Smooth muscle cell (in vitro differentiated cells): ENCODE measurements at regions not wholly inside any gene's neighbourhood (a gene's known extent, or its start where the extent isn't known, plus 50 kb on each side); places are given as distances from the start of the nearest gene placed in this dataset.

Experiments used
- DNase-seq: peaks from one replicate; lab custom pipeline; 2025; ENCODE audit not compliant: unreplicated experiment; lab: John Stamatoyannopoulos, UW
- H2AFZ ChIP-seq: fragments of 200-600 bp; sonication (generic); 2 replicates; pipeline ENCODE4 v1.6.0; 2016; ENCODE audit warnings: antibody characterized with exemption, low read depth, mild to moderate bottlenecking
- H3F3A ChIP-seq: fragments of 200-600 bp; sonication (generic); 2 replicates; pipeline ENCODE4 v1.6.0; 2017; ENCODE audit warnings: antibody characterized with exemption, low read depth
- H3K27ac ChIP-seq: fragments of 200-600 bp; sonication (generic); 2 replicates; pipeline ENCODE4 v1.5.1; 2016; ENCODE audit warnings: low read depth, mild to moderate bottlenecking
- H3K27me3 ChIP-seq: fragments of 200-600 bp; sonication (generic); 2 replicates; pipeline ENCODE4 v1.6.1; 2016; ENCODE audit warnings: low read depth, mild to moderate bottlenecking
- H3K36me3 ChIP-seq: fragments of 200-600 bp; sonication (generic); 2 replicates; pipeline ENCODE4 v1.5.1; 2016; ENCODE audit warnings: low read depth
- H3K4me1 ChIP-seq: fragments of 200-600 bp; sonication (generic); 2 replicates; pipeline ENCODE4 v1.5.1; 2016; ENCODE audit warnings: low read depth
- H3K4me2 ChIP-seq: fragments of 200-600 bp; sonication (generic); 2 replicates; pipeline ENCODE4 v1.6.0; 2016; ENCODE audit warnings: mild to moderate bottlenecking
- H3K4me3 ChIP-seq: fragments of 200-600 bp; sonication (generic); 2 replicates; pipeline ENCODE4 v1.5.1; 2016; ENCODE audit warnings: mild to moderate bottlenecking
- H3K79me2 ChIP-seq: fragments of 200-600 bp; sonication (generic); 2 replicates; pipeline ENCODE4 v1.6.0; 2016; ENCODE audit warnings: low read depth, mild to moderate bottlenecking
- H3K9ac ChIP-seq: fragments of 200-600 bp; sonication (generic); 2 replicates; pipeline ENCODE4 v1.6.0; 2016; ENCODE audit warnings: low read depth
- H3K9me3 ChIP-seq: fragments of 200-600 bp; sonication (generic); replicated peaks from 2 replicates; pipeline ENCODE4 v1.5.1; 2016; ENCODE audit warnings: low read depth
- H4K20me1 ChIP-seq: fragments of 200-600 bp; sonication (generic); 2 replicates; pipeline ENCODE4 v1.6.0; 2016; ENCODE audit warnings: low read depth
- WGBS: methylation state at CpG from one replicate; pipeline ENCODE4 v1.1.7; 2016; ENCODE audit warnings: low lambda C conversion rate; 5-methylcytosine and 5-hydroxymethylcytosine counted together
- TF ChIP-seq, protein P1 (sequence below): fragments of 200-600 bp; sonication (generic); IDR thresholded peaks from 2 replicates; pipeline ENCODE4 v1.5.1; 2017; ENCODE audit warnings: borderline replicate concordance, mild to moderate bottlenecking, antibody characterized with exemption; ENCODE audit not compliant: insufficient read depth, poor library complexity, severe bottlenecking

DNA sequence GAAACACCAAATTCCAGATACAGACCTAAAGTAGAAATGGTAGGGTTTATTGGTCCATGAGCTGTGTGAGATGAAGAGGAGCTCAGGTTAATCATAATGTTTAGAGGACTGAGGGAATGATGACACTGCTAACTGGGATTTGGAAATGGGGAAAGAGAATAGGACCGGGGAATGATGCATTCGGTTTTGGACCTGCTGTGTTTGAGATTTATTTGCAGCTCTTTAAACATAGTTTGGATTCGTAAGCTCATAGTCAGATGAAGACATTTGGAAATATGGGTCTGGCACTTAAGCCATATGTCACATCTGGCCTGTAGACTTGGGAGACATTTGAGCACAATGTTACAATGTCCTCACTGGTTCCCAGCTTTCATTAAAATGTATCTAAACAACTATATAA, 127.9 kb upstream of the DUSP10 start:
- Histone ChIP-seq H3K9ac (peak overlapping the region; percentile 43), H3K4me3 (no peak overlapping the region), H3K4me1 (no peaks in the 10 kb centered on the region), H3K4me2 (peak overlapping the region; percentile 50), H3K27me3 (no peaks in the 10 kb centered on the region), H3K79me2 (no peaks in the 10 kb centered on the region), H2AFZ (no peak overlapping the region), H3K9me3 (no peaks in the 10 kb centered on the region), H4K20me1 (no peaks in the 10 kb centered on the region), H3K27ac (peak overlapping the region; percentile 81), H3K36me3 (no peaks in the 10 kb centered on the region), H3F3A (no peaks in the 10 kb centered on the region)
- WGBS, result 43% methylated on average over 3 of the region's 3 CpGs
- TF ChIP-seq, protein P1, sequence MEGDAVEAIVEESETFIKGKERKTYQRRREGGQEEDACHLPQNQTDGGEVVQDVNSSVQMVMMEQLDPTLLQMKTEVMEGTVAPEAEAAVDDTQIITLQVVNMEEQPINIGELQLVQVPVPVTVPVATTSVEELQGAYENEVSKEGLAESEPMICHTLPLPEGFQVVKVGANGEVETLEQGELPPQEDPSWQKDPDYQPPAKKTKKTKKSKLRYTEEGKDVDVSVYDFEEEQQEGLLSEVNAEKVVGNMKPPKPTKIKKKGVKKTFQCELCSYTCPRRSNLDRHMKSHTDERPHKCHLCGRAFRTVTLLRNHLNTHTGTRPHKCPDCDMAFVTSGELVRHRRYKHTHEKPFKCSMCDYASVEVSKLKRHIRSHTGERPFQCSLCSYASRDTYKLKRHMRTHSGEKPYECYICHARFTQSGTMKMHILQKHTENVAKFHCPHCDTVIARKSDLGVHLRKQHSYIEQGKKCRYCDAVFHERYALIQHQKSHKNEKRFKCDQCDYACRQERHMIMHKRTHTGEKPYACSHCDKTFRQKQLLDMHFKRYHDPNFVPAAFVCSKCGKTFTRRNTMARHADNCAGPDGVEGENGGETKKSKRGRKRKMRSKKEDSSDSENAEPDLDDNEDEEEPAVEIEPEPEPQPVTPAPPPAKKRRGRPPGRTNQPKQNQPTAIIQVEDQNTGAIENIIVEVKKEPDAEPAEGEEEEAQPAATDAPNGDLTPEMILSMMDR, result no peak
- no peak for DNase-seq

- H3K36me3 ChIP-seq, result no peaks in the 10 kb centered on the region
- no peaks in the 10 kb centered on the region for H3K4me1 ChIP-seq
- peak overlapping the region; percentile 50 for H3K4me2 ChIP-seq
- H3F3A ChIP-seq, result no peaks in the 10 kb centered on the region
- H3K79me2 ChIP-seq, result no peaks in the 10 kb centered on the region
- DNase-seq, result no peak
- no peak overlapping the region for H2AFZ ChIP-seq
- no peaks in the 10 kb centered on the region for H3K27me3 ChIP-seq
- 64% methylated on average over 3 of the region's 3 CpGs for WGBS
- no peak overlapping the region for H3K4me3 ChIP-seq
- TF ChIP-seq, protein P1, result no peak
- no peaks in the 10 kb centered on the region for H3K9me3 ChIP-seq
- no peaks in the 10 kb centered on the region for H4K20me1 ChIP-seq
- H3K27ac ChIP-seq, result peak overlapping the region; percentile 81
- H3K9ac ChIP-seq, result peak overlapping the region; percentile 22
These were observed 126.9 kb upstream of the DUSP10 start for GRCh38 chr1:221868593-221869303.

DNA sequence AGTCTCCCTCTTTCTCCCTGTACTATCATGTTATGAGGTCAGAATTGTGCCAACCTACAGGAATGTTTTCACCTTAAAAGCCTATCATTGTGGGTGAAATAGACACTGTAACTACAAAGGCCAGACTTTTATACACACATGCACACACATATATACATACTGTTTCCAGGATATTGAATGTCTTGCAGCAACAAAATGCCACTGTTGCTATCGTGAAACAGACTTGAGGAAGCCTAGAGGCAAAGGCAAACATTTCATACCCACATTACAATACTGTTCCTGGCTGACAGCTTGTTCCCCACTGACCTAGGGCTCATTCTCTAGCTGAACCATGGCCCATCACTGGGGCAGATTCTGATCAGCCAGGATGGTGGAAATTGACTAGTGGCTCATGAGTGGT, 125.1 kb upstream of the DUSP10 start:
- no peak overlapping the region for H3K4me2 ChIP-seq
- no peaks in the 10 kb centered on the region for H3K36me3 ChIP-seq
- no peak overlapping the region for H2AFZ ChIP-seq
- DNase-seq, result no peak
- no peaks in the 10 kb centered on the region for H3F3A ChIP-seq
- H3K79me2 ChIP-seq, result no peaks in the 10 kb centered on the region
- 93% methylated on average over 1 of the region's 1 CpG for WGBS
- no peak overlapping the region for H3K27ac ChIP-seq
- no peaks in the 10 kb centered on the region for H3K27me3 ChIP-seq
- no peaks in the 10 kb centered on the region for H3K9me3 ChIP-seq
- H4K20me1 ChIP-seq, result no peaks in the 10 kb centered on the region
- TF ChIP-seq, protein P1, result no peak
- H3K4me1 ChIP-seq, result no peaks in the 10 kb centered on the region
- no peak overlapping the region for H3K4me3 ChIP-seq
- no peak overlapping the region for H3K9ac ChIP-seq

GRCh38 chr1:221865808-221866207, 123.9 kb upstream of the DUSP10 start:
- H2AFZ ChIP-seq, result no peak overlapping the region
- TF ChIP-seq, protein P1, result no peak
- no peaks in the 10 kb centered on the region for H3F3A ChIP-seq
- no peaks in the 10 kb centered on the region for H4K20me1 ChIP-seq
- H3K36me3 ChIP-seq, result no peaks in the 10 kb centered on the region
- no peaks in the 10 kb centered on the region for H3K27me3 ChIP-seq
- no peak for DNase-seq
- no peaks in the 10 kb centered on the region for H3K9me3 ChIP-seq
- no peak overlapping the region for H3K4me2 ChIP-seq
- H3K4me1 ChIP-seq, result no peaks in the 10 kb centered on the region
- no peaks in the 10 kb centered on the region for H3K79me2 ChIP-seq
- H3K4me3 ChIP-seq, result no peak overlapping the region
- WGBS, result 65% methylated on average over 4 of the region's 4 CpGs
- H3K9ac ChIP-seq, result no peak overlapping the region
- peak overlapping the region; percentile 23 for H3K27ac ChIP-seq
